SK-N-SH (cell line): ENCODE measurements at regions not wholly inside any gene's neighbourhood (a gene's known extent, or its start where the extent isn't known, plus 50 kb on each side); places are given as distances from the start of the nearest gene placed in this dataset.

Experiments
- CTCF ChIA-PET: fragments of 300-600, 350-600 bp; formaldehyde crosslinking; extraction: SDS; loops from one replicate; lab custom pipeline; 2021; lab: Yijun Ruan, JAX
- POLR2A ChIA-PET: fragments of 350-600 bp; sonication (Branson Sonifier 250); formaldehyde crosslinking; extraction: SDS; loops from one replicate; lab custom pipeline; 2020; ENCODE audit warnings: antibody characterized with exemption, inconsistent platforms; lab: Yijun Ruan, JAX
- DNase-seq: peaks from one replicate; pipeline ENCODE4 v3.0.0; 2012
- H2AFZ ChIP-seq: fragments of 200-600 bp; sonication (generic); 2 replicates; pipeline ENCODE4 v1.8.1; 2016; ENCODE audit warnings: antibody characterized with exemption, mild to moderate bottlenecking, low read depth
- H3F3A ChIP-seq: fragments of 200-600 bp; sonication (generic); replicated peaks from 2 replicates; pipeline ENCODE3; 2016; ENCODE audit warnings: antibody characterized with exemption, mild to moderate bottlenecking; ENCODE audit not compliant: insufficient read depth
- H3K27ac ChIP-seq, 2 experiments: fragments of 200-500 bp in 1 of 2; fragments of 200-600 bp in 1 of 2; sonication (Bioruptor generic) in 1 of 2; sonication (generic), shearing (Covaris generic) in 1 of 2; 2 replicates each; pipeline versions ENCODE4 v1.5.1 to v1.6.1; 2014 to 2016; ENCODE audit warnings: low read depth in 2 of 2, inconsistent platforms in 1 of 2, low read length in 1 of 2, mild to moderate bottlenecking in 1 of 2, mixed read lengths in 1 of 2
- H3K27me3 ChIP-seq: fragments of 200-600 bp; sonication (generic), shearing (Covaris generic); 2 replicates; pipeline ENCODE4 v1.6.1; 2016; ENCODE audit warnings: mixed run types; ENCODE audit not compliant: insufficient read depth
- H3K36me3 ChIP-seq, 2 experiments: fragments of 200-500 bp in 1 of 2; fragments of 200-600 bp in 1 of 2; sonication (Bioruptor generic) in 1 of 2; sonication (generic) in 1 of 2; replicated peaks in 1 of 2; 2 replicates each; pipeline versions ENCODE3 to v1.5.1; 2014 to 2016; ENCODE audit warnings: low read length in 1 of 2, mild to moderate bottlenecking in 1 of 2; ENCODE audit not compliant: insufficient read depth in 2 of 2, control insufficient read depth in 1 of 2
- H3K4me1 ChIP-seq, 2 experiments: fragments of 200-500 bp in 1 of 2; fragments of 200-600 bp in 1 of 2; sonication (Bioruptor generic) in 1 of 2; sonication (generic), shearing (Covaris generic) in 1 of 2; 2 replicates each; pipeline versions ENCODE4 v1.5.1 to v1.6.1; 2014 to 2016; ENCODE audit warnings: low read depth in 1 of 2, low read length in 1 of 2, mixed run types in 1 of 2; ENCODE audit not compliant: insufficient read depth in 2 of 2, control insufficient read depth in 1 of 2
- H3K4me2 ChIP-seq: fragments of 200-600 bp; sonication (generic), shearing (Covaris generic); 2 replicates; pipeline ENCODE4 v1.6.1; 2017; ENCODE audit warnings: mixed run types
- H3K4me3 ChIP-seq, 2 experiments: fragments of 200-500 bp in 1 of 2; fragments of 200-600 bp in 1 of 2; sonication (Bioruptor generic) in 1 of 2; sonication (generic), shearing (Covaris generic) in 1 of 2; 2 replicates each; pipeline versions ENCODE4 v1.5.1 to v1.8.1; 2014 to 2016; ENCODE audit warnings: low read depth in 2 of 2, inconsistent platforms in 1 of 2, low read length in 1 of 2, mild to moderate bottlenecking in 1 of 2, mixed read lengths in 1 of 2, moderate library complexity in 1 of 2
- H3K79me2 ChIP-seq: fragments of 200-600 bp; sonication (generic); 2 replicates; pipeline ENCODE4 v1.8.1; 2017; ENCODE audit warnings: mild to moderate bottlenecking; ENCODE audit not compliant: insufficient read depth
- H3K9ac ChIP-seq: fragments of 200-600 bp; sonication (generic); 2 replicates; pipeline ENCODE4 v1.6.1; 2017; ENCODE audit warnings: mixed run types
- H3K9me2 ChIP-seq: fragments of 200-600 bp; sonication (generic); 2 replicates; pipeline ENCODE4 v1.6.1; 2017; ENCODE audit warnings: mixed run types
- H3K9me3 ChIP-seq: fragments of 200-600 bp; sonication (generic); 2 replicates; pipeline ENCODE4 v1.6.1; 2017; ENCODE audit warnings: mixed run types, mild to moderate bottlenecking, moderate library complexity
- H4K20me1 ChIP-seq: fragments of 200-600 bp; sonication (generic); 2 replicates; pipeline ENCODE4 v1.6.1; 2017; ENCODE audit warnings: mild to moderate bottlenecking, mixed run types; ENCODE audit not compliant: insufficient read depth
- CHD2 ChIP-seq: fragments of 150-350 bp; IDR thresholded peaks from 2 replicates; pipeline ENCODE4 v1.6.1; 2018; ENCODE audit warnings: low read length; ENCODE audit not compliant: partially characterized antibody
- ELF1 ChIP-seq: IDR thresholded peaks from 2 replicates; pipeline ENCODE4 v1.4.0; 2012
- FOSL2 ChIP-seq: IDR thresholded peaks from 2 replicates; pipeline ENCODE4 v1.4.0; 2012; ENCODE audit warnings: low read depth, mild to moderate bottlenecking, moderate library complexity, borderline replicate concordance
- FOXJ3 ChIP-seq: sonication (generic); formaldehyde crosslinking; IDR thresholded peaks from 2 replicates; pipeline ENCODE4 v1.5.1; 2020; ENCODE audit warnings: mild to moderate bottlenecking, missing genetic modification reagents
- JUND ChIP-seq: IDR thresholded peaks from 2 replicates; pipeline ENCODE4 v1.4.0; 2012
- MAX ChIP-seq: IDR thresholded peaks from 2 replicates; pipeline ENCODE4 v1.4.0; 2012; ENCODE audit warnings: low read depth
- MEF2A ChIP-seq: IDR thresholded peaks from 2 replicates; pipeline ENCODE4 v1.4.0; 2012; ENCODE audit warnings: low read depth, borderline replicate concordance
- NFIC ChIP-seq: IDR thresholded peaks from 2 replicates; pipeline ENCODE4 v1.4.0; 2012; ENCODE audit warnings: borderline replicate concordance
- NRF1 ChIP-seq: IDR thresholded peaks from 2 replicates; pipeline ENCODE4 v1.6.1; 2012; ENCODE audit warnings: low read depth, mild to moderate bottlenecking, low read length
- RAD21 ChIP-seq: IDR thresholded peaks from 2 replicates; pipeline ENCODE4 v1.6.1; 2012; ENCODE audit warnings: mild to moderate bottlenecking, low read length
- REST ChIP-seq: IDR thresholded peaks from 2 replicates; pipeline ENCODE4 v1.6.1; 2012; ENCODE audit warnings: mild to moderate bottlenecking, low read depth, low read length, moderate library complexity
- TAF1 ChIP-seq: IDR thresholded peaks from 2 replicates; pipeline ENCODE4 v1.6.1; 2012; ENCODE audit warnings: low read depth, mild to moderate bottlenecking, low read length, moderate library complexity, borderline replicate concordance
- TCF12 ChIP-seq: IDR thresholded peaks from 2 replicates; pipeline ENCODE4 v1.4.0; 2012
- USF1 ChIP-seq: IDR thresholded peaks from 2 replicates; pipeline ENCODE4 v1.4.0; 2012; ENCODE audit warnings: low read depth, borderline replicate concordance
- USF2 ChIP-seq: fragments of 150-350 bp; IDR thresholded peaks from 2 replicates; pipeline ENCODE4 v1.6.1; 2017; ENCODE audit warnings: antibody characterized with exemption, low read length, low read depth, borderline replicate concordance
- YY1 ChIP-seq: IDR thresholded peaks from 2 replicates; pipeline ENCODE4 v1.4.0; 2012; ENCODE audit warnings: low read depth, mild to moderate bottlenecking
- ZBTB33 ChIP-seq: IDR thresholded peaks from 2 replicates; pipeline ENCODE4 v1.4.0; 2012; ENCODE audit warnings: low read depth, borderline replicate concordance
- WGBS: methylation state at CpG from one replicate; pipeline ENCODE4 v1.1.6; 2017; ENCODE audit warnings: low lambda C conversion rate; 5-methylcytosine and 5-hydroxymethylcytosine counted together

GRCh38 chr5:118628660-118629354 lies 359.5 kb downstream of the DTWD2 start:
- Histone ChIP-seq H3K4me2 (no peak overlapping the region), H3K4me1 (no peaks in the 10 kb centered on the region), H3K36me3 (no peaks in the 10 kb centered on the region), H3K4me3 (no peak overlapping the region), H3K9me2 (no peaks in the 10 kb centered on the region), H3K27me3 (no peaks in the 10 kb centered on the region), H3K27ac (no peak overlapping the region), H4K20me1 (no peaks in the 10 kb centered on the region), H3K79me2 (no peaks in the 10 kb centered on the region), H3F3A (no peaks in the 10 kb centered on the region), H2AFZ (no peak overlapping the region), H3K9ac (no peak overlapping the region), H3K9me3 (0 out of 2 replicates have a peak, but pooled peaks cover 2% of the 10 kb centered on the region)
- TF ChIP-seq ZBTB33 (no peak), CHD2 (no peak), FOXJ3 (CRISPR knock-in tag) (no peak), TCF12 (no peak), ELF1 (no peak), NRF1 (no peak), FOSL2 (no peak), USF1 (no peak), JUND (no peak), YY1 (no peak)
- ChIA-PET POLR2A (no interaction called here), CTCF (no interaction called here)
- DNase-seq = no peak
- WGBS = 9% methylated on average over 4 of the region's 4 CpGs

- 4% methylated on average over 2 of the region's 2 CpGs for WGBS
- Histone ChIP-seq H3K9me2 (no peaks in the 10 kb centered on the region), H3F3A (no peaks in the 10 kb centered on the region), H3K27ac (no peak overlapping the region), H3K4me1 (no peaks in the 10 kb centered on the region), H3K4me2 (no peak overlapping the region), H3K9ac (no peak overlapping the region), H3K79me2 (no peaks in the 10 kb centered on the region), H3K36me3 (no peaks in the 10 kb centered on the region), H2AFZ (no peak overlapping the region), H3K9me3 (no peaks in the 10 kb centered on the region), H3K27me3 (no peaks in the 10 kb centered on the region), H4K20me1 (no peaks in the 10 kb centered on the region), H3K4me3 (no peak overlapping the region)
- no peak for TF ChIP-seq JUND
- no peak for TF ChIP-seq NFIC
- TF ChIP-seq FOSL2 = no peak
- TF ChIP-seq NRF1 = no peak
- no peak for TF ChIP-seq ELF1
- no peak for TF ChIP-seq USF2
- no peak for TF ChIP-seq REST
- no peak for TF ChIP-seq TAF1
- no peak for TF ChIP-seq ZBTB33
- TF ChIP-seq MEF2A = no peak
- no peak for TF ChIP-seq RAD21
- no peak for TF ChIP-seq MAX
- ChIA-PET POLR2A (no interaction called here), CTCF (interaction anchor here (0.6 to 1.3 kb wide), 2 partner anchors 9 to 29 kb away, joined by 3 to 5 read pairs; no protein-coding TSS in a partner anchor)
- no peak for DNase-seq
Observed at GRCh38 chr5:118620233-118620632, 368.1 kb downstream of the DTWD2 start.
